Spleen (tissue), 7 donors: ENCODE measurements at regions not wholly inside any gene's neighbourhood (a gene's known extent, or its start where the extent isn't known, plus 50 kb on each side); places are given as distances from the start of the nearest gene placed in this dataset.

Source experiments
- POLR2A ChIP-seq, 3 donors: fragments of 450-650 bp; IDR thresholded peaks; one replicate each; pipeline ENCODE4 v1.5.1; 2017; ENCODE audit warnings: antibody characterized with exemption in 3 of 3, mild to moderate bottlenecking in 1 of 3
- TF ChIP-seq, protein P1 (sequence below), 11 experiments: fragments of 200-600 bp in 7 of 11; fragments of 450-650 bp in 4 of 11; sonication (generic) in 4 of 11; IDR thresholded peaks in 8 of 11; conservative IDR thresholded peaks in 3 of 11; 1 replicate in 7 of 11; 2 replicates in 4 of 11; pipeline versions ENCODE4 v1.4.0 to v1.8.0; 2016 to 2021; ENCODE audit warnings: antibody characterized with exemption in 11 of 11, inconsistent platforms in 4 of 11, mild to moderate bottlenecking in 1 of 11
- donor health status: DM: no; HTN: no; CAD: no; lungs with moderate emphysema.
- donor health status: DM: no; HTN: no; CAD: no.
- donor health status: DM: no; HTN: no; CAD: no.

DNA sequence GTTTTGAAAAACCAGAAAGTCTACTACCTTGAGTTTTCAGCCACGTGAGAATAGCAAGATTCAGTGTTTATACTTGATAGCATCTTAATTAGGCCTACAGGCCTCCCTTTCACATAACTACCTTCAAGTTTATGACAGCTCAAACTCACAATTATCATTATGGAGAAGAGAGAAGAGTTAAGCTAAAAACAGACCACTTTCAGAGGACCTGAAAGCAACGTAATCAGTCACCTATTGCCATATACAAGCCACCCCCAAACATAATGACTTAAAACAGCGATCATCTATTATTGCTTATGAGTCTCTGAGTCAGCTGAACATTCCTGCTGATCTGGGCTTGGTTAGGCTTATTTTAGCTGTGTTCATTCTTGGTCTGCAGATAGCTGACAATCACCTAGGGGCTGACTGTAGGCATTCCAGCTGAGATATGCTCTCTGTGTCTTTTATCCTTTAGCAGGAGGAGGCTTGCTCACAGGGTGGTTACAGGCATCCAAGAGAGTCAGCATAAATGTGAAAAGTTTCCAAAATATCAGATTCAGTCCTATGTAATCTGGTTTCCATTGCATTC, 130.9 kb downstream of the COX7C start:
- TF ChIP-seq, protein P1, sequence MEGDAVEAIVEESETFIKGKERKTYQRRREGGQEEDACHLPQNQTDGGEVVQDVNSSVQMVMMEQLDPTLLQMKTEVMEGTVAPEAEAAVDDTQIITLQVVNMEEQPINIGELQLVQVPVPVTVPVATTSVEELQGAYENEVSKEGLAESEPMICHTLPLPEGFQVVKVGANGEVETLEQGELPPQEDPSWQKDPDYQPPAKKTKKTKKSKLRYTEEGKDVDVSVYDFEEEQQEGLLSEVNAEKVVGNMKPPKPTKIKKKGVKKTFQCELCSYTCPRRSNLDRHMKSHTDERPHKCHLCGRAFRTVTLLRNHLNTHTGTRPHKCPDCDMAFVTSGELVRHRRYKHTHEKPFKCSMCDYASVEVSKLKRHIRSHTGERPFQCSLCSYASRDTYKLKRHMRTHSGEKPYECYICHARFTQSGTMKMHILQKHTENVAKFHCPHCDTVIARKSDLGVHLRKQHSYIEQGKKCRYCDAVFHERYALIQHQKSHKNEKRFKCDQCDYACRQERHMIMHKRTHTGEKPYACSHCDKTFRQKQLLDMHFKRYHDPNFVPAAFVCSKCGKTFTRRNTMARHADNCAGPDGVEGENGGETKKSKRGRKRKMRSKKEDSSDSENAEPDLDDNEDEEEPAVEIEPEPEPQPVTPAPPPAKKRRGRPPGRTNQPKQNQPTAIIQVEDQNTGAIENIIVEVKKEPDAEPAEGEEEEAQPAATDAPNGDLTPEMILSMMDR (IDR thresholded peaks at IDR 0.05 in 8 of 11, conservative IDR thresholded peaks at IDR 0.05 in 3 of 11): no peak
- TF ChIP-seq POLR2A (IDR thresholded peaks at IDR 0.05): no peak
